ENCODE measurements at regions not wholly inside any gene's neighbourhood (a gene's known extent, or its start where the extent isn't known, plus 50 kb on each side); places are given as distances from the start of the nearest gene placed in this dataset.

- no peak for DNase-seq (ENCODE audit: low spot score)
- H3K27ac ChIP-seq, result no peak overlapping the region
- TF ChIP-seq, protein P1, sequence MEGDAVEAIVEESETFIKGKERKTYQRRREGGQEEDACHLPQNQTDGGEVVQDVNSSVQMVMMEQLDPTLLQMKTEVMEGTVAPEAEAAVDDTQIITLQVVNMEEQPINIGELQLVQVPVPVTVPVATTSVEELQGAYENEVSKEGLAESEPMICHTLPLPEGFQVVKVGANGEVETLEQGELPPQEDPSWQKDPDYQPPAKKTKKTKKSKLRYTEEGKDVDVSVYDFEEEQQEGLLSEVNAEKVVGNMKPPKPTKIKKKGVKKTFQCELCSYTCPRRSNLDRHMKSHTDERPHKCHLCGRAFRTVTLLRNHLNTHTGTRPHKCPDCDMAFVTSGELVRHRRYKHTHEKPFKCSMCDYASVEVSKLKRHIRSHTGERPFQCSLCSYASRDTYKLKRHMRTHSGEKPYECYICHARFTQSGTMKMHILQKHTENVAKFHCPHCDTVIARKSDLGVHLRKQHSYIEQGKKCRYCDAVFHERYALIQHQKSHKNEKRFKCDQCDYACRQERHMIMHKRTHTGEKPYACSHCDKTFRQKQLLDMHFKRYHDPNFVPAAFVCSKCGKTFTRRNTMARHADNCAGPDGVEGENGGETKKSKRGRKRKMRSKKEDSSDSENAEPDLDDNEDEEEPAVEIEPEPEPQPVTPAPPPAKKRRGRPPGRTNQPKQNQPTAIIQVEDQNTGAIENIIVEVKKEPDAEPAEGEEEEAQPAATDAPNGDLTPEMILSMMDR (IDR thresholded peaks at IDR 0.05), result no peak
These were observed 50.0 kb upstream of the DGKG start for GRCh38 chr3:186411994-186412393.

More at GRCh38 chr3:186411994-186412393, 50.0 kb upstream of the DGKG start:
- H3K4me3 ChIP-seq, result no peak overlapping the region

All from coronary artery (tissue), 2 donors.